ENCODE measurements at regions not wholly inside any gene's neighbourhood (a gene's known extent, or its start where the extent isn't known, plus 50 kb on each side); places are given as distances from the start of the nearest gene placed in this dataset.
A peak's percentile ranks its signal among the peaks of the same experiment; 100 is the strongest.
"Not testable (repeated sequence)": the region's sequence is repeated elsewhere in the genome, so short reads cannot be mapped to it uniquely, and the experiment has no call there.

GRCh38 chrX:115911967-115912366 lies 258.6 kb upstream of the AGTR2 start:
- no peak for DNase-seq

DNA sequence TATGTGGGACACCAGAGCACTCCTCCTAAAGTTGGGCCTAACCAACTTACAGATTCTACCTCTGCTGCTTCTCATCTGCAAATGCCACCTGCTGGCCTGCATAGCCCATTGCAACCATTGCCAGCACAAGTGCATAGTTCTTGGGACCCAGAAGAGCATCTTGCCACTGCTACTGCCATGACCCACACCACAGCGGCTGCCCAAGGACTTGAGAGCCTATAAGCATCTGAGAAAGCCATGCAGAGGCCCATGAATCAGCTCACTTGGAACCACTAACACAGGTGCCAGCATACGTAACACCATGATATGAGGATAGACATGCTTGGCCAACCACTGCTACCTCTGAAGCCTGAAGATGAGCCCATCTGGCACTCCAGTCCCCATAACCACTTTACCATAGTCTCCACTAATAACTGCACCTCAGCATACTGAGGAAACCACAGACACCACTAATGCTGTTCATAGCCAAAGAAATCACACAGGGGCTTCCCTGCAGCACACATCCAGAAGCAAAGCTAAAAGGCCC lies 258.1 kb upstream of the AGTR2 start:
- DNase-seq = no peak

DNA sequence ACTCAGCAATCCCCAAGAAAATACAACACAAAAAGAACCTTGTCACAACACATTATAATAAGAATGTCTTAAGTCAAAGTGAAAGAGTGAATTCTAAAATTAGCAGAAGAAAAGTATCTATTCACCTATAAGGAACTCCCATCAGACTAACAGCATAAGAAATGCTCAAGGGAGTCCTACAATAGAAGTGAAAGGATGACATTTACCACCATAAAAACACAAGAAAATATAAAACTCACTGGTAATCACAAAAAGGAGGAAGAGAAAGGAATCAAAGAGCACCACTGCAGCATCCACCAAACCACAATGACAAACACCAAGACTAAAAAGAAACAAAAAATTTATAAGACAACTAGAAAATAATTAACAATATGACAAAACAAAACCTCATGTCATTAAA lies 257.0 kb upstream of the AGTR2 start:
- no peak for DNase-seq

GRCh38 chrX:115915625-115916024 lies 254.9 kb upstream of the AGTR2 start:
- DNase-seq = not testable (repeated sequence)

GRCh38 chrX:115929480-115929879 lies 241.1 kb upstream of the AGTR2 start:
- DNase-seq = no peak

GRCh38 chrX:115936008-115936407 lies 234.5 kb upstream of the AGTR2 start:
- DNase-seq = no peak

GRCh38 chrX:115939070-115939469 lies 231.5 kb upstream of the AGTR2 start:
- DNase-seq = no peak

DNA sequence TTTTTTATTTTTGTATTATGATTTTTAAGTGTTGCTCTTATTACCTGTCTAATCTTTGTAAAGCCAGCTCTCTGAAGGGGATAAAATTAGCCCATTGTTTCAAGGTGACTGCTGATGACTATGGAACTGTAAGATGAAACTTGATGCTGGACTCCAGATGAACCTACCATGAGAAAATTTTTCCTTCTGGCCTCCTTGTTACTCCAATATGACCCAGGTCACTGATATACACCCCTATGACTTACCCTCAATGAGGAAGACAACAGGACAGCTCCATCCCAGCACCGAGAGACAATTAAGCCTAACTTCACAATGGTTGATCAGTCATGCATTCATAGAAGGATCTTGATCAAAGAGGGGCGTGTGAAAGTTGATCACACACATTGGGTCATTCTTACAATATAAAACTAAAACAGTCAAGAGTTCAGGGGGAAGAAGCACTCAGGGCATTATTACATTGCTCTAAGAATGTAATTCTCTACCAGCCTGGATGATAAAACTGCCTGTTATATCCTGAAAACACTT lies 230.8 kb upstream of the AGTR2 start:
- no peak for DNase-seq

DNA sequence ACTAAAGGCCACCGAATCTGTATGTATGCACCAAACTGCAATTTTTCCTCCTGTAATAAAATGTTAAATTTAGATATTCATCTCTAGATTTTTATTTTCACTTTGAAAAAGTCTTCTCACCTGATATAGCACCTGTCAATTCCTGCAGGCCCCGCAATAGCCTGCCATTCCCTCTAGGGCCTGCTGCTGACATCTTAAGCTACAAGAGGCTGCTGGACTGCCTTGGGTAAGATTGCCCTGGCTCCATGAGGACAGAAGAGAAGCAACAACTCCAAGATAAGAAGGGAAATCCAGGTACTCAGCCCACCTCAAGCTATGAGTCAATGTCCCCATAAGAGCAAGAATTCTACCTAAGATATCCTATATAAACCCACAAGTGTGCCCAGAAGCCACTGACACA lies 230.2 kb upstream of the AGTR2 start:
- DNase-seq = no peak

DNA sequence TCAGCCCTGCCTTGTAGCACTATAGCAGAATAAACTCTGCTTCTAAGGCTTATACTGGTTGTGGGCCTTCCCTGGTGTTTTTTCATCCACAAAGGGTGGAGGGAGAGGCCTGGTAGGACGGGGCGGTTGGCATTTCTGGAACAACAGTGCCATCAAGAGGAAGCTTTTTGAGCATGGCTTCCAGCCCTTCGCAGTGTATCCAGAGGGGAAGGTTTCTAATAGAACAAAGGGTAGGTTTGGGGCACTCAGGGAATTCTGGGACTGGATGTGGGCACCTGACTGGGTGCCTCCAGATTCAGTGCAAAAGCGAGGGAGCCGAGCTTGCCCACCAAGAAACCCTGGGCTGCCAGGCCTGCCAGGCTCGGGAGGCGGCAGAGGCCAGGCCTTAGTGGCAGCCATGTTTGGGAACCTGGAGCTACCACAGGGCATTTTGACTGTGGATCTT lies 229.6 kb upstream of the AGTR2 start:
- peak; percentile 12 for DNase-seq

DNA sequence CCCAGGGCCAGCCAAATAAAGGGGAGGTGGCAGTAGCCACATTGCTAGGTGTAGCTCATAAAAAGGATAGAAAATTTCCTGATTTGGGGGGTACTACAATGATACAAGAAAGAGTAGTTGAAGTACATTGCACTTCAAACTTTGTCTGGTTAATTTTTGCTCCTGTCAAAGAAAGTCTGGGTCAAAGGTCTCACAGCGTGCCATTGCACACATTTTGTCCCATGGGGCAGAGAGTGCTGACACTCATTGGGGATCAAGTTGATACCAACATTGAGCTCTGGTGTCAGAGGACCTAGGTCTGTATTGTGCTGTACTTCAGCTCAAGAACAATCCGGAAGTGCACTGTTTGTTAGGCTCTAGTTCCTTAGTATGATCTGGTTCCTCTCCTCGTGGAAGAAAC lies 229.2 kb upstream of the AGTR2 start:
- no peak for DNase-seq

DNA sequence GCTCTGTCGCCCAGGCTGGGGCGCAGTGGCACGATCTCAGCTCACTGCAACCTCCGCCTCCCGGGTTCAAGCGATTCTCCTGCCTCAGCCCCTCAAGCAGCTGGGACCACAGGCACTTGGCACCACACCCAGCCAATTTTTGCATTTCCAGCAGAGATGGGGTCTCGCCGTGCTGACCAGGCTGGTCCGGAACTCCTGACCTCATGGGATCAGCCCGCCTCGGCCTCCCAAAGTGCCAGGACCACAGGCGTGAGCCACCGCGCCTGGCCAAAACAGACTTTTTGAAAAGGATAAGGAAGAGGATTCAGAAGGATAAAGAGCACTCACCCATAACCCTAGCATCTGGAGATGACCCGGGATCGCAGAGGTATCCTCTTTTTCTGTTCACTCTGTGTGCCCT lies 224.5 kb upstream of the AGTR2 start:
- DNase-seq = no peak

DNA sequence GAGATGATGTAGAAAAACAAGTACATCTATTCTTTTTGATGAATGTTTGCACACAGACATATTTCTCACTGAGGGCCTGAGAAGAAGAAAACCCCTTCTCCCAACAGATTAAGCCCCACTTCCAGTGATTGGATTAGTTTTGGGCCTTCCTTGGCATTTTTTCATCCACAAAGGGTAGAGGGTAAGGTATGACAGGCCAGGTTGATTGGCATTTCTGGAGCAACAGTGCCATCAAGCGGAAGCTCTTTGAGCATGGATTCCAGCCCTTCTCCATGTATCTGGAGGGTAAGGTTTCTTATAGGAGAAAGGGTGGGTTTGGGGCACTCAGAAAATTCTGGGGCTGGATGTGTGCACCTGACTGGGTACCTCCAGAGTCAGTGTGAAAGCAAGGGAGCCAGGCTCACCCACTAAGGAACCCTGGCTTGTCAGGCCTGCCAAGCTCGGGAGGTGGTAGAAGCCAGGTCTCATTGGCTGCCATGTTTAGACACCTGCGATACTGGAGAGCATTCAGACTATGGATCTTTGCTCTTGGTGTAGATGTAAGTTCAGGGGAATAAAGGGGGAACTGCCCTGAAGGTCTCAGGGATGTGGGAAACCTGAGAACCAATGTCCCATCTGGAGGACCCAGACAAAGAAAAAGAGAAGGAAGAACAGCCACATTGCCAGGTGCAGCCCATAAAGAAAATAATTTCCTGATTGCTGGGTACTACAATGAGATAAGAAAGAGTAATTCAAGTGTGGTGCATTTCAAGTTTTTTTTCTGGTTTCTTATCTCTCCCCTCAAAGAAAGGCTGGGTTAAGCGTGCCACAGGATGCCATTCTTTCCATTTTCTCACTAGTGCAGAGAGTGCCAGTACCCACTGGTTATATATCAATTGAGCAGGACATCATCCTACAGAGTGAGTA lies 222.3 kb upstream of the AGTR2 start:
- DNase-seq = no peak

DNA sequence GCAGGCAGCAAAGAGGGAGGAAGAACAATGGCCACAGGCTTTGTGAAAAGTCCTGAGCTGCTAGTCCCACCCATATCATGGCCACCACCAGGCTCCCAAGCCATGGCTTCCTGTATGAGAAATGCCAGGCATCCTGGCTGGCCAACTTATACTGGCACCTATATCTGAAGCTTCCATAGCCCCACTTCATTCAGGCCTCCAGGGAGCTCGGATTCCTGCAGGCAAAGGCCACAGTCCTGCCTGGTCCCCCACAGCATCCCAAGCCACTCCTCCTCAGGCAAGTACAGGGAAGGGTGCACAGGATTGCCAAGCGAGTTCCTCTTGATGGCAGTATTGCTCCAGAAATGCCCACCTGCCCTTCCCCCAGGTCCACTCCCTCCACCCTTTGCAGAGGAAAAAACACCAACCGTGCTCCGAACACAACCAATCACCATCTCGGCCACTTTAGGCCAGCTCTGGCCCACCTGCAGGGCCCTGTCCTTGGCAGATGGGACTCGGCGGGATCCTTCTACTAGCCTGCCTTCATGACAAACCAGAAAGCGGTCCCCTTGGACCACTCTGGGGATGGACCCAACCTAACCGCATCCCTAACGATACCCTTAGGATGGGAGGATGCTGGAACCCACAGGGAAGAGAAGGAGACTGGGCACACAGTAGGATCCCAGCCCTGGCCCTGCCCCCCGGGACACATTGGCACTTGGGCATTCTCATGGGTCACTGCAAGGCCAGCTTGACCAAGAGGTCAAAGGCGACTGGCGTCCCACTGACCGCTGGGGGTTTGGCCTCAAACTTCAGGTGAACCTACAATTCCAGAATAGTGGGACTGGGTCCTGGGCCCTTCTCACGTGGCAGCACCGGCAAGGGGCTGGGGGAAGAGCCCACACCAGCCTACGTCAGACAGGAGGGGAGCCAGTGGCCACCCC lies 220.4 kb upstream of the AGTR2 start:
- peak; percentile 22 for DNase-seq

DNA sequence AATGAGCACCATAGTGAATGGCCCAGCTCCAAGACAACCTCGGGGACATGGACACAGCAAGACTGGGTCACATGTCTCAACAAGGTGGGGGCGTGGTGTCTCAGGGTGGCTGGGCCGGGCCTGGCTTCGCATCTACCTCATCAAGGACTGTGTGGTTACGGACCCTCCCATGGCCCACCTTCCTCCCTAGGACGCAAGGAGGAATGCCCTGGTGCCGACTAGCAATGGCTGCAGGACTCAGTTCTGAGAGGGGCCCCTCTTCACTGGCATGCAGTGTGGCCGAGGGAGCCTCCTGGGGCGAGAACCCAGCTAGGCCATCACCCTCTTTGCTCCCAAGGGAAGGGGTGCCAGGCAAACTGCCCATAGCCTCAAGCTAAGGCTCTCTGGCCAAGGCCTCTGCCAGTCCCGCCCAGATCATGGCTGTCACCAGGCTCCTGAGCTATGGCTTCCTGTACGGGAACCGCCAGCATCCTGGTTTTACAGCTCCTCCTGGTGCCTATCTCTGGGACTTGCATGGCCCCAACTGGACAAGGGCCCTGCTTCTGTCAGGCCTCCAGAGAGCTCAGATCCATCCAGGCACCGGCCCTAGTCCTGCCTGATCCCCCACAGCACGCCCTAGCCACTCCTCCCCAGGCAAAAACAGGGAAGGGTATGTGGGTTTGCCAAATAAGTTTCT lies 218.0 kb upstream of the AGTR2 start:
- no peak for DNase-seq

DNA sequence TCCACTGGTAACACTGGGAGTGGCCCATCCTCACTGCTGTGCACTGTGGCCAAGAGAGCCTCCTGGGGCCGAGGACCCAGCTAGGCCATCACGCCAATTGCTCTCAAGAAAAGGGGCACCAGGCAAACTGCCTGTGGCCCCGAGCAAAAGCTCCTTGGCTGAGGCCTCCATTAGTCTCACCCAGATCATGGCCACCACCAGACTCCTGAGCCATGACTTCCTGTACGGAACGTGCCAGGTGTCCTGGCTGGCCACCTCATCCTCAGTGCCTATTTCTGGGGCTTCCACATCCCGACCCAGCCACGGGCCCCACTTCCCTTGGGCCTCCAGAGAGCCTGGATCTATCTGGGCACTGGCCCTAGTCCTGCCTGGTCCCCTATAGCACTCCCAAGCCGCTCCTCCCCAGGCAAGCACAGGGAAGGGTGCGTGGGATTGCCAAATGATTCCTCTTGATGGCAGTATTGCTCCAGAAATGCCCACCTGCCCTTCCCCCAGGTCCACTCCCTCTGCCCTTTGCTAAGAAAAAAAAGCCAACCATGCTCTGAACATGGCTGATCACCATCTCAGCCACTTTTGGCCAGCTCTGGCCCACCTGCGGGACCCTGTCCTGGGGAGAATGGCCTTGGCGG lies 212.6 kb upstream of the AGTR2 start:
- DNase-seq = no peak

GRCh38 chrX:115958687-115959359 lies 211.7 kb upstream of the AGTR2 start:
- no peak for DNase-seq

DNA sequence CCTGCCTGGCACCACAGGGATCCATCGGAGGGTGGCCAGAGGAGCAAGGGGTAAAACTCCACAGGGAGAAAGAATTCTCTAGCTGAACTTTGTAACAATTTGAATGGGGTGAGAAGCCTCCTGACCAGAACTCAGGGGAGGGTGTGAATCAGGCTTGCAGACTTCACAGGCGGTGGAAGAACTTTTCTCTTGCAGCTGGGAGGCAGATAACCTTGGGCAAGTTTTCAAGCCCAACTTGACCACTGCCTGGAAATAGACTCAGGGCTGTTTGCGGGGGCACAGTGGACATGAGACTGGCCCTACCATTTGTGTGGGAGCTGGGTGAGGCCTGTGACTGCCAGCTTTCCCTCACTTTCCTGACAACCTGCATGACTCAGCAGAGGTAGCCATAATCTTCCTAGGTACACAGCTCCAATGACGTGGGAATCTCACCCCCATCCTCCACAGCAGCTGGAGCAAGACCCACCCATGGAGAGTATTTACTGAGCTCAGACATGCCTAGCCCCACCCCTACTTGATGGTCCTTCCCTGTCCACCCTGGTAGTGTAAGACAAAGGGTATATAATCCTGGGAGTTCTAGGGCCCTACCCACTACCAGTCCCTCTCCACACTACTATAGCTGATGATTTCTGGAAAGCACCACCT lies 210.0 kb upstream of the AGTR2 start:
- DNase-seq = no peak

- no peak for DNase-seq
Measured at GRCh38 chrX:115966920-115967319, 203.6 kb upstream of the AGTR2 start.

GRCh38 chrX:115968436-115969252 lies 201.9 kb upstream of the AGTR2 start:
- peak; percentile 42 for DNase-seq
